Heart left ventricle (tissue), 13 donors: ENCODE measurements at regions not wholly inside any gene's neighbourhood (a gene's known extent, or its start where the extent isn't known, plus 50 kb on each side); places are given as distances from the start of the nearest gene placed in this dataset.

Experiments used
- CTCF ChIP-seq, 12 donors: fragments of 200-600 bp; sonication (generic) in 4 of 12; IDR thresholded peaks; one replicate each; pipeline versions ENCODE4 v1.5.0 to v1.8.0; 2018 to 2022; ENCODE audit warnings: antibody characterized with exemption in 12 of 12, mild to moderate bottlenecking in 5 of 12
- POLR2A ChIP-seq, 2 donors: fragments of 450-650 bp; IDR thresholded peaks; one replicate each; pipeline ENCODE4 v1.6.1; 2017; ENCODE audit warnings: antibody characterized with exemption in 2 of 2, mild to moderate bottlenecking in 2 of 2, moderate library complexity in 2 of 2
- donor health status: ischemic (EF 13 %, LVEDD 7.1; RV severe dilation, severe dysfunction).
- donor health status: DM: no; HTN: yes; CAD: no.
- donor health status: DM: no; HTN: no; CAD: no.
- donor health status: ischemic (EF 25% LVEDD 6.9; RV normal size, moderate dysfunction).
- donor health status: ischemic (EF 25% LVEDD 5.7; RV mildly dilated, moderate dysfunction).
- donor health status: ischemic (EF 35%, LVEDD 5.7; RV mildly dilated, moderate dysfunction).
- donor health status: nonischemic (EF 11% LVEDD 7.7; RV severe dilation, severe dysfunction).
- donor health status: DM: yes; HTN: yes; CAD: no.
- donor health status: PGD.
- donor health status: ischemic (EF 29% LVEDD 5.4; RV normal size, mild dysfunction).
- donor health status: nonischemic (EF 23%, LVEDD 6.1; RV moderate dilation, normal function).

GRCh38 chr10:9709849-9710248 lies 1307.8 kb upstream of the CELF2 start:
- TF ChIP-seq CTCF (IDR thresholded peaks at IDR 0.05) (no peak), POLR2A (IDR thresholded peaks at IDR 0.05) (no peak)
